HepG2 (cell line): ENCODE measurements at regions not wholly inside any gene's neighbourhood (a gene's known extent, or its start where the extent isn't known, plus 50 kb on each side); places are given as distances from the start of the nearest gene placed in this dataset.
A peak's percentile ranks its signal among the peaks of the same experiment; 100 is the strongest.

Experiments used
- ATAC-seq: fragments of 200-7000 bp; cut with Tn5 transposase; 3 replicates; pipeline ENCODE4 v1.9.1; 2020; ENCODE audit warnings: mild to moderate bottlenecking, moderate library complexity
- BruUV-seq: library from RNA; stranded (reverse); fragments of 400-500 nt; replicated peaks from 2 replicates; lab custom pipeline; 2021; lab: Mats Ljungman, UMichigan
- CTCF ChIA-PET: fragments of 300-600 bp; formaldehyde crosslinking; extraction: SDS; loops from one replicate; lab custom pipeline; 2021; ENCODE audit warnings: low total read pairs, inconsistent platforms, low intra/inter-chr PET ratio; lab: Yijun Ruan, JAX
- POLR2A ChIA-PET: fragments of 350-600 bp; sonication (Branson Sonifier 250); formaldehyde crosslinking; loops from one replicate; lab custom pipeline; 2020; ENCODE audit warnings: antibody characterized with exemption, inconsistent platforms; lab: Yijun Ruan, JAX
- DNase-seq: peaks from one replicate; pipeline ENCODE4 v3.0.0-alpha.2; 2015; ENCODE audit warnings: low spot score
- FAIRE-seq: peaks from 3 replicates; lab custom pipeline; 2011; peaks lifted over from hg19 to GRCh38; lab: Jason Lieb, UNC
- H2AFZ ChIP-seq: one replicate; pipeline ENCODE4 v1.6.1; 2011; ENCODE audit warnings: low read length, inconsistent platforms
- H3K27ac ChIP-seq: fragments of 300-600 bp; 3 replicates; pipeline ENCODE4 v1.8.0; 2011; ENCODE audit warnings: mixed run types, mild to moderate bottlenecking, mixed read lengths, low read length, inconsistent platforms; ENCODE audit not compliant: insufficient read depth; ENCODE audit errors: extremely low read length
- H3K27me3 ChIP-seq, 2 experiments: fragments of 200-600 bp in 1 of 2; 2 replicates in 1 of 2; 3 replicates in 1 of 2; pipeline versions ENCODE4 v1.6.0 to v1.8.0; 2011; ENCODE audit warnings: low read length in 2 of 2, mild to moderate bottlenecking in 2 of 2, moderate library complexity in 2 of 2, inconsistent platforms in 1 of 2; ENCODE audit not compliant: insufficient read depth in 2 of 2, control insufficient read depth in 1 of 2
- H3K36me3 ChIP-seq, 2 experiments: fragments of 200-600 bp in 1 of 2; replicated peaks in 1 of 2; 2 replicates in 1 of 2; 3 replicates in 1 of 2; pipeline versions ENCODE4 v1.5.1 to v1.8.0; 2011; ENCODE audit warnings: low read length in 2 of 2, inconsistent platforms in 1 of 2; ENCODE audit not compliant: insufficient read depth in 2 of 2, control insufficient read depth in 1 of 2
- H3K4me1 ChIP-seq: 2 replicates; pipeline ENCODE4 v1.5.1; 2012; ENCODE audit warnings: low read length, inconsistent platforms; ENCODE audit not compliant: insufficient read depth
- H3K4me2 ChIP-seq: 2 replicates; pipeline ENCODE4 v1.6.0; 2011; ENCODE audit warnings: low read depth, low read length, inconsistent platforms
- H3K4me3 ChIP-seq, 3 experiments: fragments of 200-600 bp in 1 of 3; sonication (generic), shearing (Covaris generic) in 1 of 3; replicated peaks in 1 of 3; 2 replicates each; pipeline ENCODE4 v1.5.1; 2011 to 2016; ENCODE audit warnings: low read length in 3 of 3, inconsistent platforms in 2 of 3, low read depth in 2 of 3, mild to moderate bottlenecking in 2 of 3, control low read depth in 1 of 3, mixed read lengths in 1 of 3; ENCODE audit not compliant: insufficient read depth in 1 of 3
- H3K79me2 ChIP-seq: one replicate; pipeline ENCODE4 v1.6.1; 2011; ENCODE audit warnings: low read length, inconsistent platforms; ENCODE audit not compliant: insufficient read depth
- H3K9ac ChIP-seq: 2 replicates; pipeline ENCODE4 v1.6.0; 2011; ENCODE audit warnings: mild to moderate bottlenecking, low read depth, low read length, inconsistent platforms; ENCODE audit not compliant: insufficient read depth
- H3K9me3 ChIP-seq: 2 replicates; pipeline ENCODE4 v1.5.1; 2012; ENCODE audit warnings: mild to moderate bottlenecking, low read length
- H4K20me1 ChIP-seq: 2 replicates; pipeline ENCODE4 v1.6.0; 2011; ENCODE audit warnings: inconsistent platforms, mild to moderate bottlenecking, low read length, moderate library complexity; ENCODE audit not compliant: insufficient read depth
- ASH2L ChIP-seq: fragments of 300-600, 200-600 bp; sonication (generic); IDR thresholded peaks from 2 replicates; pipeline ENCODE4 v1.7.0; 2017; ENCODE audit warnings: low read depth, mild to moderate bottlenecking, moderate library complexity, mixed read lengths, low read length; ENCODE audit not compliant: insufficient read length
- CEBPG ChIP-seq: IDR thresholded peaks from 2 replicates; pipeline ENCODE4 v1.6.1; 2016
- CREB1 ChIP-seq, 2 experiments: fragments of 450-650 bp in 1 of 2; IDR thresholded peaks; 2 replicates each; pipeline ENCODE4 v1.6.1; 2016 to 2017; ENCODE audit warnings: control low read depth in 1 of 2, mild to moderate bottlenecking in 1 of 2, missing compliant biosample characterization in 1 of 2, missing genetic modification characterization in 1 of 2
- KAT8 ChIP-seq: IDR thresholded peaks from 2 replicates; pipeline ENCODE4 v1.6.1; 2016; ENCODE audit warnings: missing genetic modification reagents, missing compliant biosample characterization
- MZF1 ChIP-seq: sonication (generic); formaldehyde crosslinking; IDR thresholded peaks from 2 replicates; pipeline ENCODE4 v1.8.1; 2023; ENCODE audit warnings: mild to moderate bottlenecking, missing genetic modification reagents, borderline replicate concordance
- ONECUT2 ChIP-seq: sonication (generic); formaldehyde crosslinking; IDR thresholded peaks from 2 replicates; pipeline ENCODE4 v1.4.0; 2020; ENCODE audit warnings: missing genetic modification reagents
- SRSF4 ChIP-seq: fragments of 200-400 bp; formaldehyde crosslinking; IDR thresholded peaks from one replicate; pipeline ENCODE4 v1.6.1; 2018; ENCODE audit warnings: mild to moderate bottlenecking, low read depth, low read length, moderate library complexity; ENCODE audit not compliant: poor library complexity, severe bottlenecking
- TBL1XR1 ChIP-seq: fragments of 150-350 bp; IDR thresholded peaks from 2 replicates; pipeline ENCODE4 v1.6.1; 2014; ENCODE audit warnings: borderline replicate concordance, low read length; ENCODE audit not compliant: partially characterized antibody
- ZNF468 ChIP-seq: sonication (generic); formaldehyde crosslinking; IDR thresholded peaks from 2 replicates; pipeline ENCODE4 v1.8.0; 2022; ENCODE audit warnings: mild to moderate bottlenecking, moderate library complexity, missing genetic modification reagents
- ZNF496 ChIP-seq: sonication (generic); formaldehyde crosslinking; IDR thresholded peaks from 2 replicates; pipeline ENCODE4 v1.8.1; 2023; ENCODE audit warnings: mild to moderate bottlenecking, moderate library complexity, missing genetic modification reagents; ENCODE audit not compliant: insufficient replicate concordance
- ZNF7 ChIP-seq: IDR thresholded peaks from 2 replicates; pipeline ENCODE4 v1.6.1; 2016; ENCODE audit warnings: missing biosample characterization, missing genetic modification reagents
- ZNF703 ChIP-seq: sonication (generic); formaldehyde crosslinking; IDR thresholded peaks from 2 replicates; pipeline ENCODE4 v1.5.1; 2020; ENCODE audit warnings: missing genetic modification reagents, mild to moderate bottlenecking, moderate library complexity, borderline replicate concordance
- ZNF768 ChIP-seq: sonication (generic); formaldehyde crosslinking; IDR thresholded peaks from 2 replicates; pipeline ENCODE4 v1.4.0; 2020; ENCODE audit warnings: missing genetic modification reagents
- WGBS: methylation state at CpG from one replicate; pipeline ENCODE4 v1.1.6; 2017; ENCODE audit warnings: low lambda C conversion rate; 5-methylcytosine and 5-hydroxymethylcytosine counted together
- in situ Hi-C: cut with HindIII; loops from 2 replicates; pipeline ENCODE4 v1.10.0; 2017; ENCODE audit warnings: low pct_unique_long_range_greater_than_20kb; ENCODE audit not compliant: extremely low pct_ligation_motif_present
- intact Hi-C: fragments of 100-400 bp; cut with micrococcal nuclease; formaldehyde crosslinking; loops from one replicate; pipeline ENCODE4 v1.10.0; 2022; ENCODE audit not compliant: unreplicated experiment
- TF ChIP-seq, protein P1 (sequence below): sonication (generic); formaldehyde crosslinking; IDR thresholded peaks from 2 replicates; pipeline ENCODE4 v1.5.0; 2020; ENCODE audit warnings: mild to moderate bottlenecking, missing genetic modification reagents
- TF ChIP-seq, protein P2 (sequence below): IDR thresholded peaks from 2 replicates; pipeline ENCODE4 v1.6.1; 2016; ENCODE audit warnings: low read depth, borderline replicate concordance
- TF ChIP-seq, protein P3 (sequence below): sonication (generic); formaldehyde crosslinking; IDR thresholded peaks from 2 replicates; pipeline ENCODE4 v1.4.0; 2020; ENCODE audit warnings: missing genetic modification reagents

DNA sequence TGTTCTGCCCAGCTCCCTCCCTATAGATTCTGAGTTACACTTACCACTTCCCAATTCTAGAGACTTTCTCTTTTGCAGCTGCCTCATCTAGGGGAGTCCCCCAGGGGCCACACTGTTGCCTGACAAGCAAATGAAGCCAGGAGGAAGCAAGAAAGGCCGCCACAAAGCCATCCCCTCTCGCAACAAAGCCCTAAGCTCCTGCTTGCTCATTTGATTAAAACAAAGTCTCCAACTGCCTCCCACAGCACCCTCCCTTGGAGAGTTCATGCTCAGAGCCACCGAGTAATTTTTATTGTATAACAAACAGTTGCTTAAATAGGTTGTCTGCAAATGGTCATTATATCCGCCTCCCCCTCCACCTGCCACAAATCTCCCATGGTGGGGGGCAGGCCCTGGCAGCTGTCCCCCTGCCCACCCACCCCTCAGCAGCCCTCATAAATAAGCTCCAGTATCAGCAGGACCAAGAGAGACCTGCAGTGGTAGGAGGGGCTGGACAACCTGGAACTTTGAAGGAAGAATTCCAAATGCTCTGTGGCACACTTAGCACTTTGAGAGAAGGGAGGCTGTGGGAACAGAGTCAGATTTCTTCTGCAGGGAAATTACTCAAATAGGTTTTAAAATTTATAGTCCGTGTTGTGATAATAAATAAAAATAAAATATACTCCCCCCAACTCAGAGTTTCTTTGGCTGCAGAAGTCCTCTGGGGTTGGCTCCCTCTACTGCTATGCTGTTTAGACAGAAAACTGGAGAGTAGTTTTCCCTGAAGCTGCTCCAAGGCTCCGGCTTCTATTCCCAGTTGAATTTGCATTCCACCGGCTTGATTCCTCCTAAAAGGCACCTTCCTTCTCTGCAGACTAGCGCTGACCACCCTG, 237.5 kb downstream of the TTLL7 start:
- H3K36me3 ChIP-seq, result no peaks in the 10 kb centered on the region
- POLR2A ChIA-PET, result no interaction called here
- H3K79me2 ChIP-seq, result no peaks in the 10 kb centered on the region
- in situ Hi-C loops (no loop called here), intact Hi-C loops (no loop called here)
- FAIRE-seq (no peak), DNase-seq (no peak)
- no peak overlapping the region for H3K9ac ChIP-seq
- H3K27ac ChIP-seq, result no peak overlapping the region
- no peak overlapping the region for H3K4me3 ChIP-seq
- H3K4me2 ChIP-seq, result peak overlapping the region; percentile 50; the same call in 1 of the 2 replicates
- WGBS, result 7% methylated on average over 7 of the region's 8 CpGs
- TF ChIP-seq ZNF768 (CRISPR knock-in tag), result no peak
- no peak for TF ChIP-seq CEBPG
- no peak for TF ChIP-seq ZNF703 (CRISPR knock-in tag)
- no peak for TF ChIP-seq ZNF7 (CRISPR knock-in tag)
- TF ChIP-seq, protein P1, sequence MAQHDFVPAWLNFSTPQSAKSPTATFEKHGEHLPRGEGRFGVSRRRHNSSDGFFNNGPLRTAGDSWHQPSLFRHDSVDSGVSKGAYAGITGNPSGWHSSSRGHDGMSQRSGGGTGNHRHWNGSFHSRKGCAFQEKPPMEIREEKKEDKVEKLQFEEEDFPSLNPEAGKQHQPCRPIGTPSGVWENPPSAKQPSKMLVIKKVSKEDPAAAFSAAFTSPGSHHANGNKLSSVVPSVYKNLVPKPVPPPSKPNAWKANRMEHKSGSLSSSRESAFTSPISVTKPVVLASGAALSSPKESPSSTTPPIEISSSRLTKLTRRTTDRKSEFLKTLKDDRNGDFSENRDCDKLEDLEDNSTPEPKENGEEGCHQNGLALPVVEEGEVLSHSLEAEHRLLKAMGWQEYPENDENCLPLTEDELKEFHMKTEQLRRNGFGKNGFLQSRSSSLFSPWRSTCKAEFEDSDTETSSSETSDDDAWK (CRISPR knock-in tag), result no peak
- TF ChIP-seq ONECUT2, result no peak
- TF ChIP-seq, protein P2, sequence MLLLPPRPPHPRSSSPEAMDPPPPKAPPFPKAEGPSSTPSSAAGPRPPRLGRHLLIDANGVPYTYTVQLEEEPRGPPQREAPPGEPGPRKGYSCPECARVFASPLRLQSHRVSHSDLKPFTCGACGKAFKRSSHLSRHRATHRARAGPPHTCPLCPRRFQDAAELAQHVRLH, result no peak
- TF ChIP-seq ZNF496, result no peak
- no peak for TF ChIP-seq ASH2L
- no peak for TF ChIP-seq MZF1
- no peak for TF ChIP-seq CREB1 (IDR thresholded peaks at IDR 0.05)
- TF ChIP-seq CREB1 (CRISPR knock-in tag; IDR thresholded peaks at IDR 0.05), result no peak
- no peak for TF ChIP-seq KAT8 (CRISPR knock-in tag)
- TF ChIP-seq TBL1XR1, result no peak
- TF ChIP-seq SRSF4, result no peak
- TF ChIP-seq ZNF468 (CRISPR knock-in tag), result no peak
- TF ChIP-seq, protein P3, sequence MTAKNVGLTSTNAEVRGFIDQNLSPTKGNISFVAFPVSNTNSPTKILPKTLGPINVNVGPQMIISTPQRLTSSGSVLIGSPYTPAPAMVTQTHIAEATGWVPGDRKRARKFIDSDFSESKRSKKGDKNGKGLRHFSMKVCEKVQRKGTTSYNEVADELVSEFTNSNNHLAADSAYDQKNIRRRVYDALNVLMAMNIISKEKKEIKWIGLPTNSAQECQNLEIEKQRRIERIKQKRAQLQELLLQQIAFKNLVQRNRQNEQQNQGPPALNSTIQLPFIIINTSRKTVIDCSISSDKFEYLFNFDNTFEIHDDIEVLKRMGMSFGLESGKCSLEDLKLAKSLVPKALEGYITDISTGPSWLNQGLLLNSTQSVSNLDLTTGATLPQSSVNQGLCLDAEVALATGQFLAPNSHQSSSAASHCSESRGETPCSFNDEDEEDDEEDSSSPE (CRISPR knock-in tag), result no peak
- TF ChIP-seq, all 625 proteins: peak for 0
- H3K9me3 ChIP-seq, result 0 out of 2 replicates have a peak, but pooled peaks cover 13% of the 10 kb centered on the region
- BruUV-seq, result no TSS peak
- ATAC-seq, result peak; percentile 62
- H3K27me3 ChIP-seq, result no peaks in the 10 kb centered on the region
- H4K20me1 ChIP-seq, result no peaks in the 10 kb centered on the region
- CTCF ChIA-PET, result no interaction called here
- H3K4me1 ChIP-seq, result peaks cover 31% of the 10 kb centered on the region
- no peak overlapping the region for H2AFZ ChIP-seq
